ENCODE measurements at regions not wholly inside any gene's neighbourhood (a gene's known extent, or its start where the extent isn't known, plus 50 kb on each side); places are given as distances from the start of the nearest gene placed in this dataset.

DNA sequence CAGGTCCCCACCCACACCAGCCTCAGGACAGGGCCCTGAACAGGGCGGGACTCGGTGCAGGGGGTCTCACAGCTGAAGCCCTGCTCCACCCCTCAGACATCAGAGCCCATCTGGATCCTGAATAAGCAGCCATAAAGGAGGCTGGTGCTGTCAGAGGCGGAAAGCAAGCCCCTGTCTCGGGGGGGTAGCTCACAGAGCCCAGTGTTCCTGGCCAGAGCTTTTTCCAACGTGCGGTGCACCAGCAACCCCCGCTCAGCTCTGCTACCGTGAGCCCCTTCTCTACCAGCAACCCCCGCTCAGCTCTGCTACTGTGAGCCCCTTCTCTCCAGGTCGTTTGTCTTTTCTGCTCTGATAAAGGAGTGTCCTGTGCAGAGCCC, 136.5 kb upstream of the SFSWAP start:
- no peak for TF ChIP-seq EZH2 (IDR thresholded peaks at IDR 0.05; ENCODE audit: low read length)
- TF ChIP-seq, protein P1, sequence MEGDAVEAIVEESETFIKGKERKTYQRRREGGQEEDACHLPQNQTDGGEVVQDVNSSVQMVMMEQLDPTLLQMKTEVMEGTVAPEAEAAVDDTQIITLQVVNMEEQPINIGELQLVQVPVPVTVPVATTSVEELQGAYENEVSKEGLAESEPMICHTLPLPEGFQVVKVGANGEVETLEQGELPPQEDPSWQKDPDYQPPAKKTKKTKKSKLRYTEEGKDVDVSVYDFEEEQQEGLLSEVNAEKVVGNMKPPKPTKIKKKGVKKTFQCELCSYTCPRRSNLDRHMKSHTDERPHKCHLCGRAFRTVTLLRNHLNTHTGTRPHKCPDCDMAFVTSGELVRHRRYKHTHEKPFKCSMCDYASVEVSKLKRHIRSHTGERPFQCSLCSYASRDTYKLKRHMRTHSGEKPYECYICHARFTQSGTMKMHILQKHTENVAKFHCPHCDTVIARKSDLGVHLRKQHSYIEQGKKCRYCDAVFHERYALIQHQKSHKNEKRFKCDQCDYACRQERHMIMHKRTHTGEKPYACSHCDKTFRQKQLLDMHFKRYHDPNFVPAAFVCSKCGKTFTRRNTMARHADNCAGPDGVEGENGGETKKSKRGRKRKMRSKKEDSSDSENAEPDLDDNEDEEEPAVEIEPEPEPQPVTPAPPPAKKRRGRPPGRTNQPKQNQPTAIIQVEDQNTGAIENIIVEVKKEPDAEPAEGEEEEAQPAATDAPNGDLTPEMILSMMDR (optimal IDR thresholded peaks at IDR 0.05 in 1 of 3, IDR thresholded peaks at IDR 0.05 in 1 of 3, conservative IDR thresholded peaks at IDR 0.05 in 1 of 3; ENCODE audit: extremely low read depth in 1 of 3, insufficient read depth in 2 of 3, low read length in 3 of 3), result no peak

Data from keratinocyte (primary cell).